Astrocyte (in vitro differentiated cells and primary cell): ENCODE measurements at regions not wholly inside any gene's neighbourhood (a gene's known extent, or its start where the extent isn't known, plus 50 kb on each side); places are given as distances from the start of the nearest gene placed in this dataset.

ENCODE experiments used
- DNase-seq: peaks from one replicate; pipeline ENCODE4 v3.0.0-alpha.2; 2010; ENCODE audit warnings: low read depth
- FAIRE-seq: peaks from 2 replicates; lab custom pipeline; 2011; peaks lifted over from hg19 to GRCh38; lab: Jason Lieb, UNC
- H2AFZ ChIP-seq: 2 replicates; pipeline ENCODE4 v1.6.0; 2012; ENCODE audit warnings: low read depth, low read length, inconsistent platforms
- H3K27ac ChIP-seq: 2 replicates; pipeline ENCODE4 v1.5.1; 2011; ENCODE audit warnings: low read depth, low read length, inconsistent platforms
- H3K27me3 ChIP-seq: 2 replicates; pipeline ENCODE4 v1.6.0; 2011; ENCODE audit warnings: low read length, inconsistent platforms; ENCODE audit not compliant: insufficient read depth
- H3K36me3 ChIP-seq: 2 replicates; pipeline ENCODE4 v1.5.1; 2011; ENCODE audit warnings: low read length, inconsistent platforms; ENCODE audit not compliant: insufficient read depth
- H3K4me1 ChIP-seq: 2 replicates; pipeline ENCODE4 v1.5.1; 2011; ENCODE audit warnings: low read length, inconsistent platforms; ENCODE audit not compliant: insufficient read depth
- H3K4me2 ChIP-seq: 2 replicates; pipeline ENCODE4 v1.6.0; 2012; ENCODE audit warnings: low read length, inconsistent platforms
- H3K4me3 ChIP-seq: 2 replicates; pipeline ENCODE4 v1.5.1; 2011; ENCODE audit warnings: low read depth, mild to moderate bottlenecking, low read length, inconsistent platforms; ENCODE audit not compliant: insufficient read depth
- H3K79me2 ChIP-seq: 2 replicates; pipeline ENCODE4 v1.6.0; 2012; ENCODE audit warnings: mild to moderate bottlenecking, low read length, inconsistent platforms; ENCODE audit not compliant: insufficient read depth
- H3K9ac ChIP-seq: 2 replicates; pipeline ENCODE4 v1.6.0; 2012; ENCODE audit warnings: mild to moderate bottlenecking, low read length, inconsistent platforms
- H3K9me3 ChIP-seq: 2 replicates; pipeline ENCODE4 v1.5.1; 2012; ENCODE audit warnings: low read depth, mild to moderate bottlenecking, low read length, inconsistent platforms; ENCODE audit not compliant: insufficient read depth
- H4K20me1 ChIP-seq: 2 replicates; pipeline ENCODE4 v1.6.0; 2012; ENCODE audit warnings: low read length, inconsistent platforms; ENCODE audit not compliant: insufficient read depth
- H3K27ac Mint-ChIP-seq: one replicate; pipeline ENCODE4 v1.8.0; 2021; ENCODE audit warnings: mild to moderate bottlenecking, mixed read lengths; ENCODE audit not compliant: unreplicated experiment
- H3K27me3 Mint-ChIP-seq: one replicate; pipeline ENCODE4 v1.8.0; 2021; ENCODE audit warnings: low read depth, mixed read lengths; ENCODE audit not compliant: unreplicated experiment
- H3K36me3 Mint-ChIP-seq: one replicate; pipeline ENCODE4 v1.8.0; 2021; ENCODE audit warnings: low read depth, mixed read lengths; ENCODE audit not compliant: unreplicated experiment
- H3K4me1 Mint-ChIP-seq: one replicate; pipeline ENCODE4 v1.8.0; 2021; ENCODE audit warnings: low read depth, mixed read lengths; ENCODE audit not compliant: unreplicated experiment
- H3K4me3 Mint-ChIP-seq: one replicate; pipeline ENCODE4 v1.8.0; 2021; ENCODE audit warnings: mild to moderate bottlenecking, moderate library complexity, mixed read lengths; ENCODE audit not compliant: unreplicated experiment
- H3K9me3 Mint-ChIP-seq: one replicate; pipeline ENCODE4 v1.8.0; 2021; ENCODE audit warnings: mild to moderate bottlenecking, mixed read lengths; ENCODE audit not compliant: unreplicated experiment
- CTCF ChIP-seq: IDR thresholded peaks from 2 replicates; pipeline ENCODE4 v1.5.1; 2011; ENCODE audit warnings: low read depth, mild to moderate bottlenecking, inconsistent platforms, low read length, moderate library complexity; ENCODE audit not compliant: insufficient read depth
- EZH2 ChIP-seq: IDR thresholded peaks from 2 replicates; pipeline ENCODE4 v1.6.1; 2012; ENCODE audit warnings: mild to moderate bottlenecking, low read length, inconsistent platforms; ENCODE audit not compliant: insufficient read depth

- H3K27me3 Mint-ChIP-seq = no peaks in the 10 kb centered on the region
- Histone ChIP-seq H2AFZ (no peak overlapping the region), H3K4me1 (peaks cover 59% of the 10 kb centered on the region), H3K9ac (no peak overlapping the region), H3K27me3 (no peaks in the 10 kb centered on the region), H3K9me3 (no peaks in the 10 kb centered on the region), H4K20me1 (no peaks in the 10 kb centered on the region), H3K36me3 (no peaks in the 10 kb centered on the region), H3K79me2 (no peaks in the 10 kb centered on the region), H3K4me2 (peak overlapping the region; percentile 48), H3K27ac (peak overlapping the region; percentile 87), H3K4me3 (no peak overlapping the region)
- H3K4me3 Mint-ChIP-seq = peak overlapping the region; percentile 43
- H3K4me1 Mint-ChIP-seq = peaks cover 40% of the 10 kb centered on the region
- no peak for TF ChIP-seq EZH2
- no peak for TF ChIP-seq CTCF
- H3K9me3 Mint-ChIP-seq = no peaks in the 10 kb centered on the region
- FAIRE-seq (no peak), DNase-seq (peak; percentile 92)
- H3K36me3 Mint-ChIP-seq = no peaks in the 10 kb centered on the region
- peak overlapping the region; percentile 81 for H3K27ac Mint-ChIP-seq
Observed at GRCh38 chrX:39757971-39758370, 339.8 kb downstream of the BCOR start.

GRCh38 chrX:39758791-39759525 lies 338.8 kb downstream of the BCOR start:
- no peaks in the 10 kb centered on the region for H3K9me3 ChIP-seq
- H3K9ac ChIP-seq = peak overlapping the region; percentile 77
- Mint-ChIP-seq H3K4me1 (peaks cover 33% of the 10 kb centered on the region), H3K27ac (no peak overlapping the region), H3K36me3 (no peaks in the 10 kb centered on the region), H3K4me3 (no peak overlapping the region), H3K27me3 (no peaks in the 10 kb centered on the region), H3K9me3 (no peaks in the 10 kb centered on the region)
- H3K27me3 ChIP-seq = no peaks in the 10 kb centered on the region
- H2AFZ ChIP-seq = no peak overlapping the region
- peak; percentile 26 for DNase-seq
- no peaks in the 10 kb centered on the region for H3K79me2 ChIP-seq
- no peaks in the 10 kb centered on the region for H4K20me1 ChIP-seq
- peak overlapping the region; percentile 87 for H3K27ac ChIP-seq
- no peaks in the 10 kb centered on the region for H3K36me3 ChIP-seq
- no peak overlapping the region for H3K4me3 ChIP-seq
- peaks cover 59% of the 10 kb centered on the region for H3K4me1 ChIP-seq
- TF ChIP-seq EZH2 (no peak), CTCF (no peak)
- FAIRE-seq = no peak
- peak overlapping the region; percentile 73 for H3K4me2 ChIP-seq

GRCh38 chrX:39759526-39760224 lies 338.1 kb downstream of the BCOR start:
- peak overlapping the region; percentile 77 for H3K9ac ChIP-seq
- no peak for FAIRE-seq

More at GRCh38 chrX:39759526-39760224, 338.1 kb downstream of the BCOR start:
- DNase-seq = peak; percentile 79
- H3K4me1 ChIP-seq = peaks cover 65% of the 10 kb centered on the region
- Mint-ChIP-seq H3K27ac (peak overlapping the region; percentile 83), H3K27me3 (no peaks in the 10 kb centered on the region), H3K9me3 (no peaks in the 10 kb centered on the region), H3K36me3 (no peaks in the 10 kb centered on the region), H3K4me1 (peaks cover 38% of the 10 kb centered on the region), H3K4me3 (no peak overlapping the region)
- TF ChIP-seq CTCF = no peak
- no peak for TF ChIP-seq EZH2
- H3K27me3 ChIP-seq = no peaks in the 10 kb centered on the region
- peak overlapping the region; percentile 87 for H3K27ac ChIP-seq
- H3K36me3 ChIP-seq = no peaks in the 10 kb centered on the region
- H4K20me1 ChIP-seq = no peaks in the 10 kb centered on the region
- no peak overlapping the region for H2AFZ ChIP-seq
- H3K4me3 ChIP-seq = no peak overlapping the region
- H3K4me2 ChIP-seq = peak overlapping the region; percentile 73
- no peaks in the 10 kb centered on the region for H3K79me2 ChIP-seq
- H3K9me3 ChIP-seq = no peaks in the 10 kb centered on the region
